Activated CD8-positive, alpha-beta memory T cell treated with anti-CD3 and anti-CD28 coated beads for 4 hours (primary cell): ENCODE measurements at regions not wholly inside any gene's neighbourhood (a gene's known extent, or its start where the extent isn't known, plus 50 kb on each side); places are given as distances from the start of the nearest gene placed in this dataset.
"Not testable (repeated sequence)": the region's sequence is repeated elsewhere in the genome, so short reads cannot be mapped to it uniquely, and the experiment has no call there.

Experiments
- DNase-seq, 2 donors: peaks; one replicate each; pipeline ENCODE4 v3.0.0-alpha.2; 2020; ENCODE audit warnings: low read depth in 2 of 2

- no peak for DNase-seq
Measured at GRCh38 chr18:2112435-2113045, 458.8 kb downstream of the METTL4 start.

- DNase-seq, result no peak
Measured at GRCh38 chr18:2114289-2114688, 457.0 kb downstream of the METTL4 start.

- DNase-seq, result no peak
Measured at GRCh38 chr18:2114765-2115164, 456.5 kb downstream of the METTL4 start.

GRCh38 chr18:2121224-2121623 lies 450.1 kb downstream of the METTL4 start:
- no peak for DNase-seq

GRCh38 chr18:2123077-2123476 lies 448.2 kb downstream of the METTL4 start:
- no peak for DNase-seq

- DNase-seq, result no peak
Measured at GRCh38 chr18:2134364-2134763, 436.9 kb downstream of the METTL4 start.

GRCh38 chr18:2135309-2135708 lies 436.0 kb downstream of the METTL4 start:
- DNase-seq, result no peak

- no peak for DNase-seq
Measured at GRCh38 chr18:2138552-2138951, 432.8 kb downstream of the METTL4 start.

- no peak for DNase-seq
Measured at GRCh38 chr18:2139691-2140090, 431.6 kb downstream of the METTL4 start.

GRCh38 chr18:2143636-2144035 lies 427.7 kb downstream of the METTL4 start:
- no peak for DNase-seq

GRCh38 chr18:2144811-2145210 lies 426.5 kb downstream of the METTL4 start:
- DNase-seq, result no peak

- no peak for DNase-seq
Measured at GRCh38 chr18:2146092-2146491, 425.2 kb downstream of the METTL4 start.

- DNase-seq, result no peak
Measured at GRCh38 chr18:2146754-2147153, 424.6 kb downstream of the METTL4 start.

- no peak for DNase-seq
Measured at GRCh38 chr18:2147476-2148230, 423.7 kb downstream of the METTL4 start.

- DNase-seq, result no peak
Measured at GRCh38 chr18:2148823-2149222, 422.5 kb downstream of the METTL4 start.

GRCh38 chr18:2150566-2150965 lies 420.7 kb downstream of the METTL4 start:
- DNase-seq, result no peak

- DNase-seq, result no peak
Measured at GRCh38 chr18:2154278-2154677, 417.0 kb downstream of the METTL4 start.

- no peak for DNase-seq
Measured at GRCh38 chr18:2164644-2165550, 406.4 kb downstream of the METTL4 start.

GRCh38 chr18:2166876-2167275 lies 404.4 kb downstream of the METTL4 start:
- not testable (repeated sequence) for DNase-seq

GRCh38 chr18:2168022-2168421 lies 403.3 kb downstream of the METTL4 start:
- no peak for DNase-seq

- DNase-seq, result no peak
Measured at GRCh38 chr18:2169656-2170055, 401.6 kb downstream of the METTL4 start.

GRCh38 chr18:2171840-2172625 lies 399.3 kb downstream of the METTL4 start:
- no peak for DNase-seq
